IPS-18a (cell line): ENCODE measurements at regions not wholly inside any gene's neighbourhood (a gene's known extent, or its start where the extent isn't known, plus 50 kb on each side); places are given as distances from the start of the nearest gene placed in this dataset.

Source experiments
- H3K27ac ChIP-seq: one replicate; pipeline ENCODE4 v1.5.1; 2013; ENCODE audit warnings: low read length
- H3K27me3 ChIP-seq: one replicate; pipeline ENCODE4 v1.6.1; 2013; ENCODE audit warnings: mild to moderate bottlenecking, low read length; ENCODE audit not compliant: control insufficient read depth, insufficient read depth
- H3K36me3 ChIP-seq: one replicate; pipeline ENCODE4 v1.6.1; 2013; ENCODE audit warnings: low read depth, low read length; ENCODE audit not compliant: control insufficient read depth
- H3K4me1 ChIP-seq: one replicate; pipeline ENCODE4 v1.6.1; 2013; ENCODE audit warnings: low read depth, low read length; ENCODE audit not compliant: control insufficient read depth
- H3K4me3 ChIP-seq: one replicate; pipeline ENCODE4 v1.5.1; 2013; ENCODE audit warnings: low read length
- H3K9ac ChIP-seq: one replicate; pipeline ENCODE4 v1.6.1; 2013; ENCODE audit warnings: mild to moderate bottlenecking, low read length, moderate library complexity
- H3K9me3 ChIP-seq: one replicate; pipeline ENCODE4 v1.6.1; 2013; ENCODE audit warnings: low read depth, low read length; ENCODE audit not compliant: control insufficient read depth

- Histone ChIP-seq H3K36me3 (no peaks in the 10 kb centered on the region), H3K4me3 (no peak overlapping the region), H3K27ac (no peak overlapping the region), H3K9ac (no peak overlapping the region), H3K27me3 (peaks cover 3% of the 10 kb centered on the region), H3K9me3 (no peaks in the 10 kb centered on the region), H3K4me1 (peaks cover 8% of the 10 kb centered on the region)
Observed at GRCh38 chr4:25531272-25531671, 124.4 kb upstream of the SLC34A2 start.

GRCh38 chr4:25532591-25532990 is 123.1 kb upstream of the SLC34A2 start:
- Histone ChIP-seq H3K9ac (no peak overlapping the region), H3K4me1 (peaks cover 8% of the 10 kb centered on the region), H3K36me3 (no peaks in the 10 kb centered on the region), H3K27me3 (peaks cover 3% of the 10 kb centered on the region), H3K9me3 (no peaks in the 10 kb centered on the region), H3K27ac (no peak overlapping the region), H3K4me3 (no peak overlapping the region)

- no peaks in the 10 kb centered on the region for H3K36me3 ChIP-seq
- peaks cover 3% of the 10 kb centered on the region for H3K27me3 ChIP-seq
- H3K27ac ChIP-seq, result no peak overlapping the region
- H3K4me3 ChIP-seq, result no peak overlapping the region
- no peak overlapping the region for H3K9ac ChIP-seq
- H3K4me1 ChIP-seq, result peaks cover 8% of the 10 kb centered on the region
- no peaks in the 10 kb centered on the region for H3K9me3 ChIP-seq
Observed at GRCh38 chr4:25533256-25533655, 122.4 kb upstream of the SLC34A2 start.

- no peak overlapping the region for H3K27ac ChIP-seq
- H3K4me3 ChIP-seq, result no peak overlapping the region
- H3K36me3 ChIP-seq, result no peaks in the 10 kb centered on the region
- peaks cover 8% of the 10 kb centered on the region for H3K4me1 ChIP-seq
- H3K27me3 ChIP-seq, result no peaks in the 10 kb centered on the region
- H3K9ac ChIP-seq, result no peak overlapping the region
- H3K9me3 ChIP-seq, result no peaks in the 10 kb centered on the region
Observed at GRCh38 chr4:25535278-25535677, 120.4 kb upstream of the SLC34A2 start.

GRCh38 chr4:25535701-25536473 is 119.8 kb upstream of the SLC34A2 start:
- Histone ChIP-seq H3K9me3 (no peaks in the 10 kb centered on the region), H3K36me3 (no peaks in the 10 kb centered on the region), H3K4me3 (no peak overlapping the region), H3K27ac (no peak overlapping the region), H3K9ac (no peak overlapping the region), H3K4me1 (peaks cover 8% of the 10 kb centered on the region), H3K27me3 (no peaks in the 10 kb centered on the region)

DNA sequence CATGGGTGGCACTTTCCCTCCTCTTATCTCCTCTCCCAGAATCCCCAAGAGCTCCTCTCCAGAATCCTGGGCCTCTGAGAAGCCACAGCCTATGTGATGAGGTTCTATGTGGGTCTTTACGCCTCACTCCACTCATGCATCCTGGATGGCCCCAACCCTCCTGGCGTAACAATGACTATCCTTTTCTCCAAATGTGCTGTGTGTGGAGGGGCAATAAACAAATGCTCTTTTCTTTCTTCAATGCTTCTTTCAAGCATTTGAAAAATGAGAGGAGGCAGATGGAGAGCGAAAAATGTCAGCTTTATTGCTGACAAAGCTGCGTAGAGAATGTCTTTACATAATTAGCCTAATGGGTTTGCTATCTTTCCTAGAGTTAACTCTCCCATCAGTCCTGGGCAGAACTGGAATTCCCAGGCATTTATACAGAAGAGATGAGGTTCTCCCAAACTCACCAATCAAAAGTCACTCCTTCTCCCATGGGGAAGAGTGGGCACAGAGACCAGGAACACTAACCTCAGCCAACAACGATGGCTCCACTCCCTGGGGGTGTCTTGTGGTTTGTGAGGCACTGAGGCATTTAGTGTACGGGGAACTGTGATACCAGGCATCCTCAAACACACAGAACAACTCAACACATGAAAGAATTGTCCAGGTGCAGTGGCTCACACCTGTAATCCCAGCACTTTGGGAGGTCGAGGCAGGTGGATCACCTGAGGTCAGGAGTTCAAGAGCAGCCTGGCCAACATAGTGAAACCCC is 118.9 kb upstream of the SLC34A2 start:
- Histone ChIP-seq H3K9me3 (no peaks in the 10 kb centered on the region), H3K27me3 (no peaks in the 10 kb centered on the region), H3K27ac (no peak overlapping the region), H3K4me3 (no peak overlapping the region), H3K4me1 (peaks cover 8% of the 10 kb centered on the region), H3K9ac (no peak overlapping the region), H3K36me3 (no peaks in the 10 kb centered on the region)

DNA sequence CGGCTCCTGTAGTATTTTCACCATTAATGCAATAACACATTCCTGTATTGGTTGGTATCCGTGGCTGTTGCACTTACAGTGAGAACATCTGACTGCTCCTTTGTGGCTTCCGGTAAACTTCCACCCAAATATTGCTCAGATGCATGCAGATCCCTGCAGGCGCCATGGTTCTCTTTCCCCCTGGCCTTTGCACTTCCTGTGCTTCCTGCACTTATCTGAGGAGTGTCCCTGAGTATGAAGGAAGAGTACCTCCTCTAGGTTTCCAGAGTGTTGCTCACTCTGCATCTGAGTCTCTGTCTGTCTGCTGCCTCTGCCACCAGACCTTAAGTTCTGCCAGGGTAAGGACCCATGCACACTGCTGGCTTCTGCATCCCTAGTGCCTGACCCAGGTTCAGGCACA is 117.2 kb upstream of the SLC34A2 start:
- H3K9me3 ChIP-seq, result no peaks in the 10 kb centered on the region
- no peaks in the 10 kb centered on the region for H3K36me3 ChIP-seq
- H3K4me3 ChIP-seq, result no peak overlapping the region
- H3K27ac ChIP-seq, result no peak overlapping the region
- peaks cover 8% of the 10 kb centered on the region for H3K4me1 ChIP-seq
- H3K9ac ChIP-seq, result no peak overlapping the region
- no peaks in the 10 kb centered on the region for H3K27me3 ChIP-seq

DNA sequence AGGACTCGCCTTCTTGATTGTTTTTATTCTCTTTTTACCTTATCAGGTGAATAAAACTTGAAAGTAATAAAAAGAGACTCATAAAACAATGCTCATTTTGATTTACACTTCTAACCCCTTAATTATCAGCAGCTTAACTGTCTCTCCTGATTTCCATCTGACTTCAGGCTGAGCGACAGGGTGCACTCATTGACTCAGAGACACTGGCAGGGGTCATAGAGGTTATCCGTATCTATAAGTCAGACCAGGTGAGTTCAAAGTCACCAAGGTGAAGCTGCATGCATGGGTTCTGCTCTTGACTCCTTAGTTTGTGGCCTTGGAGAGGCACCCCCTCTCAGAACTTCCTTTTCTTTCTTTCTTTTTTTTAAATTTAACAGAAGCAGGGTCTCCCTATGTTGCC is 116.4 kb upstream of the SLC34A2 start:
- no peaks in the 10 kb centered on the region for H3K27me3 ChIP-seq
- no peak overlapping the region for H3K27ac ChIP-seq
- no peak overlapping the region for H3K4me3 ChIP-seq
- no peaks in the 10 kb centered on the region for H3K9me3 ChIP-seq
- peaks cover 8% of the 10 kb centered on the region for H3K4me1 ChIP-seq
- H3K9ac ChIP-seq, result no peak overlapping the region
- no peaks in the 10 kb centered on the region for H3K36me3 ChIP-seq

DNA sequence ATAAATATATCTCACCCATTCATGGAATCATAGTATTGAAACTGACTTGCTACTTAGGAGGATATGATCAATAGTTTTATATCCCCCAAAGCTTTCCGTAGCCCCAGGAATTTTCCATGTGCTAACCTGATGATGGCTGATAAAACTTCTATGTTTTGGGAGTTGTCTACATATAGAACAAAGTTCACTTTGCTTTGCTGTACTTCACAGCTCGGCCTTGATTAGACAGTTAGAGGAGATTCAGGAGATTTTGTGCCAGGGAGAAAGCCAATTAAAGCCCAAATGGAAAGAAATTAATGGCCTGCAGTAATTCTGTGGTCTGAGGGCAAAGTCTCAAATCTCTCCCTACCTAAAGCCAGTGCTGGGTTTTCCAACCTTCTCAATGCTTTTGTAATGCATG is 114.9 kb upstream of the SLC34A2 start:
- Histone ChIP-seq H3K27ac (no peak overlapping the region), H3K4me1 (no peaks in the 10 kb centered on the region), H3K4me3 (no peak overlapping the region), H3K9ac (no peak overlapping the region), H3K36me3 (no peaks in the 10 kb centered on the region), H3K27me3 (no peaks in the 10 kb centered on the region), H3K9me3 (no peaks in the 10 kb centered on the region)

- Histone ChIP-seq H3K36me3 (no peaks in the 10 kb centered on the region), H3K4me3 (no peak overlapping the region), H3K27ac (no peak overlapping the region), H3K4me1 (no peaks in the 10 kb centered on the region), H3K9me3 (no peaks in the 10 kb centered on the region), H3K9ac (no peak overlapping the region), H3K27me3 (no peaks in the 10 kb centered on the region)
Observed at GRCh38 chr4:25547343-25547742, 108.3 kb upstream of the SLC34A2 start.

- Histone ChIP-seq H3K9me3 (no peaks in the 10 kb centered on the region), H3K27me3 (no peaks in the 10 kb centered on the region), H3K36me3 (no peaks in the 10 kb centered on the region), H3K9ac (no peak overlapping the region), H3K27ac (no peak overlapping the region), H3K4me1 (no peaks in the 10 kb centered on the region), H3K4me3 (no peak overlapping the region)
Observed at GRCh38 chr4:25549413-25549812, 106.2 kb upstream of the SLC34A2 start.
